Ishikawa (cell line): ENCODE measurements at regions not wholly inside any gene's neighbourhood (a gene's known extent, or its start where the extent isn't known, plus 50 kb on each side); places are given as distances from the start of the nearest gene placed in this dataset.

ENCODE experiments used
- CEBPB ChIP-seq: IDR thresholded peaks from 2 replicates; pipeline ENCODE4 v1.6.1; 2012
- CREB1 ChIP-seq: IDR thresholded peaks from 2 replicates; pipeline ENCODE4 v1.6.1; 2012; ENCODE audit warnings: low read depth
- EGR1 ChIP-seq: IDR thresholded peaks from 2 replicates; pipeline ENCODE4 v1.6.1; 2012
- EP300 ChIP-seq: IDR thresholded peaks from 2 replicates; pipeline ENCODE4 v1.6.1; 2012; ENCODE audit warnings: borderline replicate concordance
- FOXM1 ChIP-seq: IDR thresholded peaks from 2 replicates; pipeline ENCODE4 v1.6.1; 2012; ENCODE audit warnings: low read depth, borderline replicate concordance
- MAX ChIP-seq: IDR thresholded peaks from 2 replicates; pipeline ENCODE4 v1.6.1; 2012
- NFIC ChIP-seq: IDR thresholded peaks from 2 replicates; pipeline ENCODE4 v1.6.1; 2012
- RAD21 ChIP-seq: IDR thresholded peaks from 2 replicates; pipeline ENCODE4 v1.6.1; 2012; ENCODE audit warnings: low read depth
- REST ChIP-seq: IDR thresholded peaks from 2 replicates; pipeline ENCODE4 v1.6.1; 2012; ENCODE audit warnings: low read depth, mild to moderate bottlenecking
- TAF1 ChIP-seq: IDR thresholded peaks from 2 replicates; pipeline ENCODE4 v1.6.1; 2012; ENCODE audit warnings: low read depth, mild to moderate bottlenecking
- TCF12 ChIP-seq: IDR thresholded peaks from 2 replicates; pipeline ENCODE4 v1.6.1; 2012; ENCODE audit warnings: low read depth
- TEAD4 ChIP-seq: IDR thresholded peaks from 2 replicates; pipeline ENCODE4 v1.6.1; 2012
- USF1 ChIP-seq: IDR thresholded peaks from 2 replicates; pipeline ENCODE4 v1.6.1; 2012
- YY1 ChIP-seq: IDR thresholded peaks from 2 replicates; pipeline ENCODE4 v1.6.1; 2012; ENCODE audit warnings: low read depth
- ZBTB7A ChIP-seq: IDR thresholded peaks from 2 replicates; pipeline ENCODE4 v1.6.1; 2012; ENCODE audit warnings: low read depth

- TF ChIP-seq NFIC (no peak), CREB1 (no peak), FOXM1 (no peak), CEBPB (no peak), YY1 (no peak), USF1 (no peak), REST (no peak), MAX (no peak), TCF12 (no peak), EGR1 (no peak), ZBTB7A (no peak), TAF1 (no peak), RAD21 (no peak), EP300 (no peak), TEAD4 (no peak)
These were observed 797.1 kb upstream of the GALNTL6 start for GRCh38 chr4:171016145-171016544.

GRCh38 chr4:171015441-171015840 is 797.8 kb upstream of the GALNTL6 start:
- TF ChIP-seq CREB1 (no peak), EP300 (no peak), EGR1 (no peak), YY1 (no peak), TEAD4 (no peak), RAD21 (no peak), MAX (no peak), TAF1 (no peak), NFIC (no peak), TCF12 (no peak), ZBTB7A (no peak), REST (no peak), CEBPB (no peak), FOXM1 (no peak), USF1 (no peak)

GRCh38 chr4:171007618-171008390 is 805.4 kb upstream of the GALNTL6 start:
- TF ChIP-seq TAF1 (no peak), CREB1 (no peak), FOXM1 (no peak), MAX (no peak), USF1 (no peak), RAD21 (no peak), EP300 (no peak), YY1 (no peak), TEAD4 (no peak)

- TF ChIP-seq USF1 (no peak), RAD21 (no peak), TAF1 (no peak), REST (no peak), MAX (no peak), EGR1 (no peak), YY1 (no peak), ZBTB7A (no peak), TCF12 (no peak), NFIC (no peak), CEBPB (no peak), CREB1 (no peak), FOXM1 (no peak), EP300 (no peak), TEAD4 (no peak)
These were observed 811.0 kb upstream of the GALNTL6 start for GRCh38 chr4:171002246-171002645.
